Ovary (tissue), 7 donors: ENCODE measurements at regions not wholly inside any gene's neighbourhood (a gene's known extent, or its start where the extent isn't known, plus 50 kb on each side); places are given as distances from the start of the nearest gene placed in this dataset.

Source experiments
- DNase-seq, 5 donors: peaks; one replicate each; pipeline ENCODE4 v3.0.0-alpha.2; 2019 to 2020
- H3K27ac ChIP-seq, 2 donors: fragments of 200-600 bp; one replicate each; pipeline versions ENCODE4 v1.5.1 to v1.8.0; 2019 to 2022
- H3K27me3 ChIP-seq: fragments of 200-600 bp; one replicate; pipeline ENCODE4 v1.8.0; 2022
- H3K36me3 ChIP-seq: fragments of 200-600 bp; sonication (generic); one replicate; pipeline ENCODE4 v1.5.1; 2019
- H3K4me1 ChIP-seq: one replicate; pipeline ENCODE4 v1.8.1; 2013; ENCODE audit warnings: mild to moderate bottlenecking, moderate library complexity; ENCODE audit not compliant: insufficient read depth
- H3K4me3 ChIP-seq: fragments of 200-600 bp; sonication (generic); one replicate; pipeline ENCODE4 v1.5.1; 2017
- H3K9me3 ChIP-seq, 2 donors: fragments of 200-600 bp in 1 of 2; sonication (generic) in 1 of 2; one replicate each; pipeline versions ENCODE4 v1.5.1 to v1.8.1; 2013 to 2019; ENCODE audit warnings: mild to moderate bottlenecking in 1 of 2, moderate library complexity in 1 of 2
- EP300 ChIP-seq: sonication (generic); formaldehyde crosslinking; IDR thresholded peaks from one replicate; pipeline ENCODE4 v1.6.1; 2017; ENCODE audit warnings: antibody characterized with exemption
- POLR2A ChIP-seq: fragments of 450-650 bp; IDR thresholded peaks from one replicate; pipeline ENCODE4 v1.6.1; 2017; ENCODE audit warnings: antibody characterized with exemption, mild to moderate bottlenecking, moderate library complexity
- WGBS, 3 donors: extraction: QIAGEN DNeasy Blood & Tissue Kit in 1 of 3; methylation state at CpG; one replicate each; pipeline versions ENCODE4 v1.1.5 to v1.1.7; 2013 to 2017; 5-methylcytosine and 5-hydroxymethylcytosine counted together
- intact Hi-C, 4 donors: fragments of 100-400 bp; cut with DNase I; formaldehyde crosslinking; loops; one replicate each; pipeline versions ENCODE4 v1.11.0 to v1.15.1; 2022 to 2023
- TF ChIP-seq, protein P1 (sequence below), 3 donors: fragments of 450-650 bp in 2 of 3; fragments of 200-600 bp in 1 of 3; IDR thresholded peaks; one replicate each; pipeline versions ENCODE4 v1.5.1 to v1.8.0; 2016 to 2022; ENCODE audit warnings: antibody characterized with exemption in 3 of 3, mild to moderate bottlenecking in 1 of 3
- donor health status: DM: no; HTN: no; CAD: no; lungs with moderate emphysema.
- donor health status: DM: no; HTN: no; CAD: no.
- donor health status: Bipolar disorder and iron deficiency.
- donor health status: DM: no; HTN: no; CAD: no.
- donor health status: DM: yes; HTN: yes; CAD: no.

DNA sequence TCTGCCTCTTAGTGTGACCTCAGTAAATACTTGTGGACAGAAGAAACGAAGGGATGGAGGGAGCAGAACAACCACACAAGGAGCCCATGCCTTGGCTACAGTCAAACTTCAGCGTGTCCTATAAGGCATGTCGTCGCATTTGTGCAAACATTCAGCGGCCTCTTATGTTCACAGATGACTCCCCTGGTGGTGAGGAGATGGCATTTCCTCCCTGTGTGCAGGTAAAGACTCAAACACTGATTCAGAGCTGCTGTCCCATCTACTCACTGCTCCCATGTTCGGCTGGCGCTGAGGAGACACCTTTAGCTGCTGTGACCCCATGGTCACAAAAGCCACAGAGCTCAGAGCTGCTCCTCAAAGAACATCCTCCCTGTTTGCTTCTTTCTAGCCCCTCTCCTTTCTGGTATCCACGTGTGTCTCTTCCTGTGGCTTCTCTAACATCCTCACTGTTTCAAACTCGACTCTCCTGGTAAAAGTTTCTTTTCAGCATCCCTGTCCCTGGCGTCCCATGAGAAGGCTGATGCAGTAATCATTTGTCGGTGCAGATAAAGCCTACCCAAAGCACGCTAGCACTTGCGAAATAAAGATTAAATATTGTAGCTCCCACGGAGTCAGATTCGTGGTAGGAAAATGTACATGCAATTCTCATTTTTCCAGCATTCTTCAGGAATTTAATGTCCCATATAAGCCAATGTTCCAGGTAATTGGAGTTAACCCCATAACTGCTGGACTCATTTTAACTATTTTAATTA, 124.9 kb upstream of the NEBL start:
- DNase-seq = no peak
- H3K27me3 ChIP-seq = no peaks in the 10 kb centered on the region
- WGBS, 3 donors = 59 to 67% (median 64%) methylated on average over 15 of the region's 15 CpGs

DNA sequence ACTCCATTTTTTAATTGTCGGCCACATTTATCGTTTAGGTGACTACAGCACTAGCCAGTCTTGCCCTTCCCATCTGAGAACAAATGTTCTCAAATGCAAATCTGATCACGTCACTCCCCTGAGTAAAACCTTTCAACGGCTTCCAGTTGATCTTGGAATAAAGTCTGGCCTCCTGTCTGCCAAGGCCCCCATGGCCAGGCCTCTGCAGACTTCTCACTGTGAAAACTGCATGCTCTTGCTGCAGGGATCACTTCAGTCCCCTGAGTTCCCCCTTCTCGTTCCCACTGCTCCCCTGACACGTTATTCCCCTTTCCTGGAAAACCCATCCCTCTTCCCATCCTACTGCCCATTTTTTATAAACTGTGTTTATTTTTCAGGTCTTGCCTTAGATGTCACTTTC, 124.1 kb upstream of the NEBL start:
- H3K4me3 ChIP-seq = no peak overlapping the region
- no peaks in the 10 kb centered on the region for H3K4me1 ChIP-seq
- no peak overlapping the region for H3K27ac ChIP-seq
- TF ChIP-seq, protein P1, sequence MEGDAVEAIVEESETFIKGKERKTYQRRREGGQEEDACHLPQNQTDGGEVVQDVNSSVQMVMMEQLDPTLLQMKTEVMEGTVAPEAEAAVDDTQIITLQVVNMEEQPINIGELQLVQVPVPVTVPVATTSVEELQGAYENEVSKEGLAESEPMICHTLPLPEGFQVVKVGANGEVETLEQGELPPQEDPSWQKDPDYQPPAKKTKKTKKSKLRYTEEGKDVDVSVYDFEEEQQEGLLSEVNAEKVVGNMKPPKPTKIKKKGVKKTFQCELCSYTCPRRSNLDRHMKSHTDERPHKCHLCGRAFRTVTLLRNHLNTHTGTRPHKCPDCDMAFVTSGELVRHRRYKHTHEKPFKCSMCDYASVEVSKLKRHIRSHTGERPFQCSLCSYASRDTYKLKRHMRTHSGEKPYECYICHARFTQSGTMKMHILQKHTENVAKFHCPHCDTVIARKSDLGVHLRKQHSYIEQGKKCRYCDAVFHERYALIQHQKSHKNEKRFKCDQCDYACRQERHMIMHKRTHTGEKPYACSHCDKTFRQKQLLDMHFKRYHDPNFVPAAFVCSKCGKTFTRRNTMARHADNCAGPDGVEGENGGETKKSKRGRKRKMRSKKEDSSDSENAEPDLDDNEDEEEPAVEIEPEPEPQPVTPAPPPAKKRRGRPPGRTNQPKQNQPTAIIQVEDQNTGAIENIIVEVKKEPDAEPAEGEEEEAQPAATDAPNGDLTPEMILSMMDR (IDR thresholded peaks at IDR 0.05) = no peak
- TF ChIP-seq EP300 (no peak), POLR2A (no peak)
- no peaks in the 10 kb centered on the region for H3K9me3 ChIP-seq
- H3K27me3 ChIP-seq = no peaks in the 10 kb centered on the region
- intact Hi-C loops = no loop called here
- WGBS, 3 donors = 88 to 94% (median 90%) methylated on average over 6 of the region's 6 CpGs
- H3K36me3 ChIP-seq = no peaks in the 10 kb centered on the region
- DNase-seq = no peak

More for the DNA sequence above, 124.9 kb upstream of the NEBL start:
- no peaks in the 10 kb centered on the region for H3K36me3 ChIP-seq
- H3K9me3 ChIP-seq = no peaks in the 10 kb centered on the region
- intact Hi-C loops = no loop called here
- no peaks in the 10 kb centered on the region for H3K4me1 ChIP-seq
- no peak overlapping the region for H3K27ac ChIP-seq
- no peak overlapping the region for H3K4me3 ChIP-seq
- TF ChIP-seq POLR2A = no peak
- no peak for TF ChIP-seq EP300
- TF ChIP-seq, protein P1 (IDR thresholded peaks at IDR 0.05) = no peak

DNA sequence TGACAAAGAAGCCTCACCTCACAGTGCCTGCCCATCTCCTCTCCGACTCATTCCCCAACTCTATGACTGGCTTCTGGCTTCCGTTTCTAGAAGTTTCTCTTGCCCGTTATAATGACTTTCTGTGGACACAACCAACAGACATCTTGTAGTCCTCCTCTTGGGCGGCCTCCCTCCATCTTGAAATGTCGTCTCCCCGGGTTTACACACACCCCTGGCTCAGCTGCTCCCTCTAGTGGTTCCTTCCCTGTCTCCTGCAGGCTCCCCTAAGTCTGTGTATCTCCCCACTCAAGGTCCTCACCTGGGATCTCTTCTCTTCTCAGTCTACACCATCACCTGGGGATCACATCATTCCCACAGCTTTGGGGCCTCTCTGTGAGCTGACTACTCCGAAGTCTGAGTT, 123.4 kb upstream of the NEBL start:
- intact Hi-C loops = no loop called here
- Histone ChIP-seq H3K27ac (no peak overlapping the region), H3K27me3 (no peaks in the 10 kb centered on the region), H3K9me3 (no peaks in the 10 kb centered on the region), H3K4me3 (no peak overlapping the region), H3K36me3 (no peaks in the 10 kb centered on the region), H3K4me1 (no peaks in the 10 kb centered on the region)
- WGBS, 3 donors = 96 to 97% (median 97%) methylated on average over 7 of the region's 7 CpGs
- DNase-seq = no peak
- TF ChIP-seq EP300 = no peak
- TF ChIP-seq, protein P1 (IDR thresholded peaks at IDR 0.05) = no peak
- no peak for TF ChIP-seq POLR2A

DNA sequence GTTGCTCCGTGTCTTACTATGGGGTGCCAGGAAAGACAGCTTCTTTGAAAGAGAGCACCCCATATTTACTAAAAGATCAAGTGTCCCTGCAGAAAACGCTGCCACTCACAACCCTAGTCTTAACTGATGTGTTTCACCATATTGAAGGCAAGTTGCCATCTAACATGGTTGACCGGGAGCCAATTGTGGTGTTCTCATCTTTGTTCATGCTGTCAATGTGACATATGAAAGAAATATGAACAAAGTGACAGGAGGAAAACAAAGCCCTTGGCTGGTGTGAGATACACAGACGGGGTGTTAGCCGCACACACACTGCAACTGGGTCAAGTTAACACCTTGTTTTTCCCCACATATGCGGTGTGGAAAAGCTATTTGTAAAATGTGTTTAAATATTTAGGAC, 122.3 kb upstream of the NEBL start:
- Histone ChIP-seq H3K9me3 (no peaks in the 10 kb centered on the region), H3K4me1 (no peaks in the 10 kb centered on the region), H3K4me3 (no peak overlapping the region), H3K27ac (no peak overlapping the region), H3K36me3 (no peaks in the 10 kb centered on the region), H3K27me3 (no peaks in the 10 kb centered on the region)
- WGBS, 3 donors = 90 to 93% (median 90%) methylated on average over 6 of the region's 6 CpGs
- intact Hi-C loops = no loop called here
- DNase-seq = no peak
- TF ChIP-seq, protein P1 (IDR thresholded peaks at IDR 0.05) = no peak
- no peak for TF ChIP-seq EP300
- TF ChIP-seq POLR2A = no peak
